HEK293 (cell line): ENCODE measurements at regions not wholly inside any gene's neighbourhood (a gene's known extent, or its start where the extent isn't known, plus 50 kb on each side); places are given as distances from the start of the nearest gene placed in this dataset.
"Not testable (repeated sequence)": the region's sequence is repeated elsewhere in the genome, so short reads cannot be mapped to it uniquely, and the experiment has no call there.

Experiments
- CTCF ChIA-PET: fragments of 350-600 bp; formaldehyde crosslinking; extraction: SDS; loops from one replicate; lab custom pipeline; 2021; ENCODE audit warnings: antibody characterized with exemption; lab: Yijun Ruan, JAX
- POLR2A ChIA-PET: fragments of 300-600 bp; formaldehyde crosslinking; extraction: SDS; loops from one replicate; lab custom pipeline; 2020; ENCODE audit warnings: antibody characterized with exemption, inconsistent platforms; lab: Yijun Ruan, JAX
- H3K27ac ChIP-seq: fragments of 200-500 bp; sonication (Bioruptor generic); 2 replicates; pipeline ENCODE4 v1.5.1; 2014; ENCODE audit warnings: low read depth, low read length, control low read depth, inconsistent platforms; ENCODE audit errors: extremely low read depth
- H3K36me3 ChIP-seq, 2 experiments: fragments of 200-500 bp in 1 of 2; sonication (Bioruptor generic) in 1 of 2; 1 replicate in 1 of 2; 2 replicates in 1 of 2; pipeline ENCODE4 v1.5.1; 2014 to 2017; ENCODE audit warnings: inconsistent platforms in 2 of 2, low read length in 2 of 2; ENCODE audit not compliant: control insufficient read depth in 2 of 2, insufficient read depth in 1 of 2
- H3K4me1 ChIP-seq: fragments of 200-500 bp; sonication (Bioruptor generic); 2 replicates; pipeline ENCODE4 v1.5.1; 2014; ENCODE audit warnings: mild to moderate bottlenecking, low read length, inconsistent platforms; ENCODE audit not compliant: control insufficient read depth, insufficient read depth
- H3K4me3 ChIP-seq: 2 replicates; pipeline ENCODE4 v1.5.1; 2011; ENCODE audit warnings: low read depth, mild to moderate bottlenecking, control low read depth, low read length, moderate library complexity
- H3K9me3 ChIP-seq: fragments of 200-500 bp; sonication (Bioruptor generic); 2 replicates; pipeline ENCODE4 v1.5.1; 2014; ENCODE audit warnings: low read depth, low read length, inconsistent platforms; ENCODE audit not compliant: control insufficient read depth, insufficient read depth
- GLIS2 ChIP-seq: fragments of 450-650 bp; formaldehyde crosslinking; IDR thresholded peaks from 2 replicates; pipeline ENCODE4 v1.5.1; 2016; ENCODE audit warnings: missing biosample characterization, missing genetic modification characterization
- IKZF3 ChIP-seq: fragments of 450-650 bp; IDR thresholded peaks from 2 replicates; pipeline ENCODE4 v1.5.0; 2018; ENCODE audit warnings: missing biosample characterization, mild to moderate bottlenecking, missing genetic modification characterization, moderate library complexity
- KLF17 ChIP-seq: fragments of 450-650 bp; formaldehyde crosslinking; IDR thresholded peaks from 2 replicates; pipeline ENCODE4 v1.5.1; 2016; ENCODE audit warnings: missing biosample characterization, missing genetic modification characterization
- PATZ1 ChIP-seq: fragments of 450-650 bp; formaldehyde crosslinking; IDR thresholded peaks from 2 replicates; pipeline ENCODE4 v1.5.1; 2016; ENCODE audit warnings: missing biosample characterization, missing genetic modification characterization
- SCRT1 ChIP-seq: fragments of 450-650 bp; formaldehyde crosslinking; IDR thresholded peaks from 2 replicates; pipeline ENCODE4 v1.5.1; 2016; ENCODE audit warnings: missing biosample characterization, missing genetic modification characterization, borderline replicate concordance
- SCRT2 ChIP-seq: fragments of 450-650 bp; formaldehyde crosslinking; IDR thresholded peaks from 2 replicates; pipeline ENCODE4 v1.5.1; 2016; ENCODE audit warnings: missing biosample characterization, missing genetic modification characterization
- WT1 ChIP-seq: fragments of 450-650 bp; formaldehyde crosslinking; IDR thresholded peaks from 2 replicates; pipeline ENCODE4 v1.5.1; 2016; ENCODE audit warnings: missing biosample characterization, missing genetic modification characterization
- YY2 ChIP-seq: fragments of 450-650 bp; formaldehyde crosslinking; IDR thresholded peaks from 2 replicates; pipeline ENCODE4 v1.5.1; 2016; ENCODE audit warnings: missing biosample characterization, missing genetic modification characterization
- ZBTB48 ChIP-seq: fragments of 450-650 bp; formaldehyde crosslinking; IDR thresholded peaks from 2 replicates; pipeline ENCODE4 v1.5.1; 2016; ENCODE audit warnings: missing biosample characterization, missing genetic modification characterization
- ZFP69B ChIP-seq: fragments of 450-650 bp; formaldehyde crosslinking; IDR thresholded peaks from 2 replicates; pipeline ENCODE4 v1.5.1; 2016; ENCODE audit warnings: missing biosample characterization, missing genetic modification characterization
- ZNF132 ChIP-seq: fragments of 450-650 bp; formaldehyde crosslinking; IDR thresholded peaks from 2 replicates; pipeline ENCODE4 v1.5.1; 2017; ENCODE audit warnings: missing biosample characterization, missing genetic modification characterization, borderline replicate concordance
- ZNF138 ChIP-seq: fragments of 450-650 bp; formaldehyde crosslinking; IDR thresholded peaks from 2 replicates; pipeline ENCODE4 v1.5.1; 2016; ENCODE audit warnings: missing biosample characterization, missing genetic modification characterization, borderline replicate concordance
- ZNF148 ChIP-seq: fragments of 450-650 bp; formaldehyde crosslinking; IDR thresholded peaks from 2 replicates; pipeline ENCODE4 v1.5.0; 2017; ENCODE audit warnings: missing biosample characterization, missing genetic modification characterization, borderline replicate concordance
- ZNF169 ChIP-seq: fragments of 450-650 bp; formaldehyde crosslinking; IDR thresholded peaks from 2 replicates; pipeline ENCODE4 v1.5.1; 2016; ENCODE audit warnings: missing biosample characterization, missing genetic modification characterization
- ZNF18 ChIP-seq: fragments of 450-650 bp; formaldehyde crosslinking; IDR thresholded peaks from 2 replicates; pipeline ENCODE4 v1.5.1; 2016; ENCODE audit warnings: missing biosample characterization, missing genetic modification characterization
- ZNF202 ChIP-seq: fragments of 450-650 bp; formaldehyde crosslinking; IDR thresholded peaks from 2 replicates; pipeline ENCODE4 v1.5.1; 2016; ENCODE audit warnings: missing biosample characterization, missing genetic modification characterization, borderline replicate concordance
- ZNF239 ChIP-seq: fragments of 450-650 bp; formaldehyde crosslinking; IDR thresholded peaks from 2 replicates; pipeline ENCODE4 v1.5.1; 2016; ENCODE audit warnings: missing biosample characterization, missing genetic modification characterization
- ZNF248 ChIP-seq: fragments of 450-650 bp; formaldehyde crosslinking; IDR thresholded peaks from 2 replicates; pipeline ENCODE4 v1.5.1; 2017; ENCODE audit warnings: missing biosample characterization, missing genetic modification characterization
- ZNF510 ChIP-seq: fragments of 450-650 bp; formaldehyde crosslinking; IDR thresholded peaks from 2 replicates; pipeline ENCODE4 v1.5.1; 2018; ENCODE audit warnings: mild to moderate bottlenecking, missing genetic modification characterization, missing biosample characterization; ENCODE audit not compliant: insufficient replicate concordance
- ZNF530 ChIP-seq: fragments of 450-650 bp; formaldehyde crosslinking; IDR thresholded peaks from 2 replicates; pipeline ENCODE4 v1.5.1; 2016; ENCODE audit warnings: low read depth, missing biosample characterization, missing genetic modification characterization
- ZNF560 ChIP-seq: fragments of 450-650 bp; formaldehyde crosslinking; IDR thresholded peaks from 2 replicates; pipeline ENCODE4 v1.5.1; 2017; ENCODE audit warnings: missing biosample characterization, missing genetic modification characterization, borderline replicate concordance
- ZNF621 ChIP-seq: fragments of 450-650 bp; formaldehyde crosslinking; IDR thresholded peaks from 2 replicates; pipeline ENCODE4 v1.5.1; 2017; ENCODE audit warnings: missing biosample characterization, missing genetic modification characterization
- ZNF639 ChIP-seq: fragments of 450-650 bp; formaldehyde crosslinking; IDR thresholded peaks from 2 replicates; pipeline ENCODE4 v1.5.1; 2016; ENCODE audit warnings: missing biosample characterization, missing genetic modification characterization
- ZNF701 ChIP-seq: fragments of 450-650 bp; formaldehyde crosslinking; IDR thresholded peaks from 2 replicates; pipeline ENCODE4 v1.5.1; 2016; ENCODE audit warnings: missing biosample characterization, missing genetic modification characterization

- TF ChIP-seq PATZ1 (tag by site-specific recombination): no peak
These were observed 550.8 kb upstream of the CDH5 start (continued) for GRCh38 chr16:65815707-65816106.

- H3K27ac ChIP-seq, POLR2A ChIA-PET, H3K4me3 ChIP-seq, H3K9me3 ChIP-seq, H3K36me3 ChIP-seq, H3K4me1 ChIP-seq, CTCF ChIA-PET: not testable (repeated sequence)
These were observed 552.6 kb upstream of the CDH5 start for GRCh38 chr16:65813879-65814278.

- CTCF ChIA-PET: interaction anchor here (0.9 kb wide), 1 partner anchor 61 kb away, joined by 3 read pairs; no protein-coding TSS in a partner anchor
- Histone ChIP-seq H3K4me1 (no peaks in the 10 kb centered on the region), H3K9me3 (no peaks in the 10 kb centered on the region), H3K4me3 (no peak overlapping the region), H3K36me3 (no peaks in the 10 kb centered on the region), H3K27ac (no peak overlapping the region)
- TF ChIP-seq GLIS2 (tag by site-specific recombination): no peak
- no peak for TF ChIP-seq YY2 (tag by site-specific recombination)
- no peak for TF ChIP-seq SCRT2
- TF ChIP-seq SCRT1 (tag by site-specific recombination): no peak
- no peak for TF ChIP-seq ZNF639 (tag by site-specific recombination)
- no peak for TF ChIP-seq ZNF148 (tag by site-specific recombination)
- no peak for TF ChIP-seq IKZF3 (tag by site-specific recombination)
- TF ChIP-seq ZNF138: no peak
- TF ChIP-seq WT1: no peak
- TF ChIP-seq ZNF248: no peak
- no peak for TF ChIP-seq ZNF560 (tag by site-specific recombination)
- TF ChIP-seq KLF17 (tag by site-specific recombination): no peak
- POLR2A ChIA-PET: no interaction called here
These were observed 556.9 kb upstream of the CDH5 start for GRCh38 chr16:65809627-65810026.

- POLR2A ChIA-PET: no interaction called here
- Histone ChIP-seq H3K27ac (no peak overlapping the region), H3K4me3 (no peak overlapping the region), H3K36me3 (no peaks in the 10 kb centered on the region), H3K9me3 (no peaks in the 10 kb centered on the region), H3K4me1 (no peaks in the 10 kb centered on the region)
- CTCF ChIA-PET: no interaction called here
- TF ChIP-seq ZNF621 (tag by site-specific recombination): no peak
- TF ChIP-seq ZNF510 (tag by site-specific recombination): no peak
- TF ChIP-seq ZBTB48 (tag by site-specific recombination): no peak
- no peak for TF ChIP-seq ZFP69B (tag by site-specific recombination)
- no peak for TF ChIP-seq ZNF169
- TF ChIP-seq ZNF202 (tag by site-specific recombination): no peak
- no peak for TF ChIP-seq ZNF701 (tag by site-specific recombination)
- no peak for TF ChIP-seq ZNF530 (tag by site-specific recombination)
- no peak for TF ChIP-seq ZNF18
- no peak for TF ChIP-seq ZNF132 (tag by site-specific recombination)
- TF ChIP-seq ZNF239 (tag by site-specific recombination): no peak
These were observed 557.7 kb upstream of the CDH5 start for GRCh38 chr16:65808790-65809189.
